ENCODE measurements at regions not wholly inside any gene's neighbourhood (a gene's known extent, or its start where the extent isn't known, plus 50 kb on each side); places are given as distances from the start of the nearest gene placed in this dataset.

DNA sequence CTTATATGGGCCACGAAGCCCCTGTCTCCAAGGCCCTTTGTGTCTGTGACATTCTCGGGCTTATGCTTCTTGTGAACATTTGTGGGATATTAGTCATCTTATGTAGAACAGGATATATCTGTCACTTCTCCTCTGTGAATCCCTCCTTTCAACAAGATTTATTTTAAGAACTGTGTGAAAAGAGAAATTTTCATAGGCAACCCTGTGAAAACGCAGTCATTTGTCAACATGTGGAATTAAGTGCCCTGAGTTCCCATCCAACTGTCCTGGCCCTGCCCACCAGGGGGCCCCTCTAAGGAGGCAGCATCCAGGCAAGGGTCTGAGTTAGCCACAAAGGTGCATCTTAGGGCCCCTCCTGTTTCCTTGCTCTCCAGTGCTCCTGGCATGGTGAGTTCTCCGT, 76.8 kb upstream of the CHRNA7 start:
- in situ Hi-C loops (cut with HindIII; ENCODE audit: low sequenced_read_pairs): no loop called here

DNA sequence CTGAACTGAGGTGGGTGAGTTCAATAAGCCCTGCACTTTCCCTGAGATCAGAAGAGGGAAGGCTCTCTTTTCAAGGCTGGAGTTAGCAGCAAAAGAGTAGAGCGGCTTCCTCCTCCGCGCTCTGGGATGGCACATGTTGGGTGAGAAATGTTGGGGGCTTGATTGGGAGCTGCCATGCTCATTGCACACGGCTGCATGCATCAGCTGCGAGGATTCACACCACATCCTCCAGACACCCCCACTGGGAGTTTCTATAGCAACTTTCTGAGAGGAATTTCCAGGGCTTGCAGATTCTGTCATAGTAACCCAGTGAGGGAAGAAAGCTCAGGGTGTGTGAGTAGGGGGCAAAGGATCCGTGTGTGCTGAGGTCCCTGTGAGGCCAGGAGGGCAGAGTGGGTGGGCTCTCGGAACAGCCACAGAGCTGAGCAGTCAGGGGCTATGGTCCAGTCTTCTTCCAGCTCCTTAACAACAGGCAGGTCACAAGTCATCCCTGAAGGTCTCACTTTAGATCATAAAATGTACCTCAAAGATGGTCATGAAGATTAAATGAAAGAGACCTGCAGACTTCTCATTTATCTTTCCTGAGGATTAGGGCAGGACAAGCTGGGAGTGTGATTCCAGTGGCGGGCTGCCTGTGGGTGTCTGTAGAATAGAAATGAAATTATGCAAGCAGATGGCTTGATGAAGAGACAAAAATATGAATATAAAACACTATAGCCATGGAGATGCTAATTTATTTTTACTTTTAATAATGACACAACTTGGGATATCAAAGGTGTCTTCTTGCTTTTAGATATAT, 75.7 kb upstream of the CHRNA7 start:
- in situ Hi-C loops (cut with HindIII; ENCODE audit: low sequenced_read_pairs): no loop called here

DNA sequence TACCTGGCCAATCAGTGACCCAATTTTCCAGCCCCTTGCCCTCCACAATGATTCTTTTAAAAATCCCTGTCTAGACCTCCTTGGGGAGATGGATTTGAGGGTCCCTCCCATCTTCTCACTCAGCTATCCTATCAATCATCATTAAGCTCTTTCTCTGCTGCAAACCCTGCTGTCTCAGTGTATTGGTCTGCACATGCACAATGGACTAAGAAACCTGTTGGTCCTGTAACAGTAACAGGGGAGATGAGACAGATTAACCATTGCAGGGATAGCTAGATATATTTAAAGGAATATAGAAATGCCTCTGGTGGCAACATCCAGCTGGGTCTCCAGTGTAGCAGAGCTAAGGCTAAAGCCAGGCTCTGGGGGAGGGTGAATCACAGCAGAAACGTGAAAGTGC, 74.6 kb upstream of the CHRNA7 start:
- in situ Hi-C loops (cut with HindIII; ENCODE audit: low sequenced_read_pairs): no loop called here

DNA sequence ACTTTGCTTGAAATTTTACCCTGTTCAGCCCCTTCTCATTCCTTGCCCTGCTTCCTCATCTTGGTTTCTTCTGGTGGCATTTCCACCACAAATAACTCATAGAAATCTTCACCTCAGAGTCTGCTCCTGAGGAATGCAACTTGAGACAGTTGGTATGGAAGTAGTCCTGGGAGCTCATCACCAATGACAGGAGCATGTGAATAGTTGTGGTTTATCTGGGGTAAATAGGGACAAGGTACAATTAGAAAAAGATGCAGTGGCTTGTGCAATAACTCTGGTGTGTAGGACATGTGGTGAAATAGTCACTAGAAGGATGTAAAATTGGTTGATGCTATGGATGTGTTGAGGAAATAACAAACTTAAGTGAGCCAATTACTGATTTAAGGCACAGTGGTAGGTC, 72.7 kb upstream of the CHRNA7 start:
- in situ Hi-C loops (cut with HindIII; ENCODE audit: low sequenced_read_pairs): no loop called here

DNA sequence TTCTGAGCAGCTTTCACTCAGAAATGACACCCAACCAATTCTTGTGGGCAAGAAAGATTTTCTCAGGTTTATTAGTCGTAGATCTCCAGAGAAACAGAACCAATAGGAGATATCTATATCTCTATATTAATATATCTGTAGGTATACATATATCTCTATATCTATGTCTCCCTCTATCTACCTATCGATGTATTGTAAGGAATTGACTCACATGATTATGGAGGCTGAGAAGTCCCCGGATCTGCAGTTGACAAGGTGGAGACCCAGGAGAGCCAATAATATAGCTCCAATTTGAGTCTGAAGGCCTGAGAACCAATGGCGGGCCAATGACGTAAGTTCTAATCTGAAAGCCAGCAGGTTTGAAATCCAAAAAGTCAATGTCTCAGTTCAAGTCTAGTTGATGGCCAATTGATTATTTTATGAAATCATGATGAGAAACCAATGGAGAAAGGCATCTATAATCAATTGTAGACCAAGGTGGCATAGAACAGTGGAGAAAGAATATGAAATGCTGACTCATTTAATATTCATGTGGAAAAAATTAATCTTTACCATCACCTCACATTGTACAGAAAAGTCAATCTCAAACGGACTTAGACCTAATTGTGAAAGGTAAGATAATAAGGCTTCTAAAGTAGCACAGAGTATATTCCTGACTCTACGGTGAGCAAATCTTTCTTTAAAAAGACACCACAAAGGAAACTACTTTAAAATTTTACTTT, 65.6 kb upstream of the CHRNA7 start:
- in situ Hi-C loops (cut with HindIII; ENCODE audit: low sequenced_read_pairs): no loop called here

DNA sequence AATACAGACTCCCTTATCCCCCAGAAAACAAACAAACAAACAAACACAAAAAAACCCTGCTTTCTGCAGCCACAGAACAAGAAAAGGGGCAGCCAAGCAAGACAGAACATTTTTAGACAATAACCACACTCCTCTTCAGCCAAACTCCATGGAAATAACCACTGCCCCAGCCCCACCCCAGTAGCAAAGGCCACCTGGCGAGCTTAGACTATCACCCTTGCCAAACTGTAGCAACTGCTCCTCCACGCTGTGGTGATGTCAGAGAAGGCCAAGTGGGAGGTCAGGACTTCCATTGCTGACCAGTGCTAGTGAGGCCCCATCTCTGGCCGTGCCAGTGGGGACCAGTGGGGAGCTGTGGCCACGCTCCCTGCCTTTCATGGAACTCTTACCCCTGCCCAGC, 60.3 kb upstream of the CHRNA7 start:
- in situ Hi-C loops (cut with HindIII; ENCODE audit: low sequenced_read_pairs): no loop called here

DNA sequence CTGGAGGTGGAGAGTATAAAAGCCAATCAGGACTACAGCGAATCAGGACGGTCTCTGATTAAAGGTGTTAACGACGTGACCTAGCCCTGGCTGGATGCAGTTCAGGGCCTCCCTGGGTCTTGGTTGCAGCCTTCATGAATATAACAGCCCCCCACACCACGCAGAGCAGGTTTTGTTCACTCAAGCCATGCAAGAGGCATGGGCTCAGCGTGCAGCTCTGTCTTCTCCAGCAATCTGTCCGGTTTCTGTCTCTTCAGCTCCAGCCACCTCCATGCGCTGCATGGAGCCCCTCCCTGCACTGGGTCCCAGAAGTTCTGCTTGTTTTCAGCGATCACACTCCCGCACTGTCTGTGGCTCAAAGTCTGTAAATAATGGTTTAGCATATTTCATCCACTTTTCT, 57.1 kb upstream of the CHRNA7 start:
- in situ Hi-C loops (cut with HindIII; ENCODE audit: low sequenced_read_pairs): no loop called here

DNA sequence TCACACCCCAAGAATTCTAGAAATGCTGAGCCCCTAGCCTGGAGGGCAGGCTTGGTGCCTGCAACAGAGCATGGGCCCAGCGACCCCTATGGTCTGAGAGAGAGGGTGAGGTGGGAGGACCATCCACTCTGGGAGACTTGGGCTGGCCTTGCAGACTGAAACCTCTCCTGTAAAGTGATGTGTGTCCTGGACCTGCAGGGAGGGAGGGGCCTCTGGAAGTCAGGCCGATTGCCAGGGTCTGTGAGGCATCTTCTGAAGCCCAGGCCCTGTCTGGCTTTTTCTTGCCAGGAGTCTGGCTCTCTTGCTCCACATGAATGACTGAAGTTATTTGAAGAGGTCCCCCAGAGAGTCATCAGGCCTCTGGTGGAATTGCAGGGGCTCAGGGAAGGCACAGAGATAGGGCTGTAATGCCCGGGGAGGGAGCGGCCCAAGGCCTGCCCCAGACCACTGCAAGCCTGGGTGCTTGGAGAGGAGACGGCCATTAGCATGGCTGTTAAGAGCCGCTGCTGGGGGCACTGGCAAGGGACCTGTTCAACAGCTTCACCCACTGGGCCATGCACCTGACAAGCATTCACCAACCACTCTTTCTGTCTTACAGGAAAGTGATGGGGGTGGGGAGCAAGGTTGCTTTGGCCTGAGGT, 56.0 kb upstream of the CHRNA7 start:
- in situ Hi-C loops (cut with HindIII; ENCODE audit: low sequenced_read_pairs): no loop called here

DNA sequence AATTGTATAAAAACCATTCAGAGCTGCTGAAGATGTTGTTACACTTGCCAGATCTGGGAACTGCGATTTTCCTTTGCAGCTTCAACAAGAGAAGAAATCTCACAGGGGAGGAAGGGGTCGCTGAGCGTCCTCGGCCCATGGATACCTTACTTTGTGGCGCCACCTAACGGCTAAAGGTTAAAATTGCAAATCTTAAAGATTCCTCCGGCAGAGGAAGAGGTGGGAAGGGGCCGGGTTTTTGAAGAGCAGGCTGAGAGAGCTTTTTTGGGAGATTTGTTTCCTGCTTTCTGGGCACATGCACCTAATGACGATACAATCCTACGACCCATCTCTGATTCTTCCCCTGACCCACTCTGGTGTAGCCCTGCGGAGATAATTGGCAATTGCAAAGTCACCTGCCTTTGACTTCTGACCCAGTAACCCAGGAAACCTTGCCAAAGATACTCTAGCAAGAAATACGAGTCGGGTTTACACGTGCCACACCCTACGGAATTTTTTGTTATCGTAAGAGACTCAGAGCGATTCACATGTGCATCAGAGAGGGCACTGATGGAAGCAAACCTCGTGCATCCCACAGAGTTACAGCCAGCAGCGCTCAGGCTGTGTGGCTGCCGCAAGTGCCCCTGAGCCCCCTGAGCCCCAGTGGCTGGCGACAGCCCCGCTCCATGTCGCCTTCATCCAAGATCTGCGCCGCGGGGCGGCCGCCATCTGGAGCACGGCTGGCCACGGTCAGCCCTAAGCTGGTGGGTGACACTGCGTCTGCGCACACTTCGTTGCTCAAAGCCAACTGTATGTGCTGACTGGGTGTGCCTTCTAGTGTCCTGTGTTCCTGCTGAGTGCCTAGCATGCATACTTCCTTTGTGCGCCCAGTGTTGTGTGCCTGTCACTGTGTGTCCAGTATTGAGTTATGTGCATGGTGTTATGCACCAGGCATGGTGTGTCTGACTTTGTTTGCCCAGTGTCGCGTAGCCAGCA, 55.2 kb upstream of the CHRNA7 start:
- in situ Hi-C loops (cut with HindIII; ENCODE audit: low sequenced_read_pairs): no loop called here

DNA sequence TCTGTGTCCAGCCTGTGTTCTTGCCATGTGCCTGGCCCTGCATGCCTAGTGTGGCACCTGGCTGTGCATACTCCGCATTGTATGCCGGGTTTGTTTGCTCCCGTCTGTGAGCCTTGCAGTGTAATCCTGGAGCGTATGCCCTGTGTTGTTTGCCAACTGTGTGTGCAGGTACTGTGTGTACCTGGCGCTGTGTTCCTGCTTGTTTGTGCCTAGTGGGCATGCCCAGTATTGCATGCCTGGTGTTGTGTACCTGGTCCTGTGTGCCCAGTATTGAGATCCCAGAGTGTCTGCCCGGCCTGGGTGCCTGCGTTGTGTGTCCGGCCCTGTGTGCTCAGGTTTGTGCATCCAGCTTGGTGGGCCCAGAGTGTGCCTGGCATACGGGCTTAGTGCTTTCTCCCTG, 54.5 kb upstream of the CHRNA7 start:
- in situ Hi-C loops (cut with HindIII; ENCODE audit: low sequenced_read_pairs): no loop called here

DNA sequence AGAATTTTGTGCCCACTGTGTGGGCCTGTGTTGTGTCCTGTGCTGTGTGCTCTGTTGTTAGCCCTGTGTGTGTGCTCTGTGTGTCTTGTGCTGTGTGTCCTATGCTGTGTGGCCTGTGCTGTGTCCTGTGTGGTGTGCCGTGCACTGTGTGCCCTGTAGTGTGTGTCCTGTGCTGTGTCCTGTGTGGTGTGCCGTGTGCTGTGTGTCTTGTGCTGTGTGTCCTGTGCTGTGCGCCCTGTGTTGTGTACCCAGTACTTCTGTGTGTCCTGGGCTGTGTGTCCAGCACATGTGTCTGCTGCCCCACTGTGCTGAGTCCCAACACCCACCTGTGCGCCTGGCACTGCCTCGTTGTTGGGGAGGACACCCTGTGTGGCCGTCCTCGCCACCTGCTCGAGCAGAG, 53.2 kb upstream of the CHRNA7 start:
- in situ Hi-C loops (cut with HindIII; ENCODE audit: low sequenced_read_pairs): no loop called here

DNA sequence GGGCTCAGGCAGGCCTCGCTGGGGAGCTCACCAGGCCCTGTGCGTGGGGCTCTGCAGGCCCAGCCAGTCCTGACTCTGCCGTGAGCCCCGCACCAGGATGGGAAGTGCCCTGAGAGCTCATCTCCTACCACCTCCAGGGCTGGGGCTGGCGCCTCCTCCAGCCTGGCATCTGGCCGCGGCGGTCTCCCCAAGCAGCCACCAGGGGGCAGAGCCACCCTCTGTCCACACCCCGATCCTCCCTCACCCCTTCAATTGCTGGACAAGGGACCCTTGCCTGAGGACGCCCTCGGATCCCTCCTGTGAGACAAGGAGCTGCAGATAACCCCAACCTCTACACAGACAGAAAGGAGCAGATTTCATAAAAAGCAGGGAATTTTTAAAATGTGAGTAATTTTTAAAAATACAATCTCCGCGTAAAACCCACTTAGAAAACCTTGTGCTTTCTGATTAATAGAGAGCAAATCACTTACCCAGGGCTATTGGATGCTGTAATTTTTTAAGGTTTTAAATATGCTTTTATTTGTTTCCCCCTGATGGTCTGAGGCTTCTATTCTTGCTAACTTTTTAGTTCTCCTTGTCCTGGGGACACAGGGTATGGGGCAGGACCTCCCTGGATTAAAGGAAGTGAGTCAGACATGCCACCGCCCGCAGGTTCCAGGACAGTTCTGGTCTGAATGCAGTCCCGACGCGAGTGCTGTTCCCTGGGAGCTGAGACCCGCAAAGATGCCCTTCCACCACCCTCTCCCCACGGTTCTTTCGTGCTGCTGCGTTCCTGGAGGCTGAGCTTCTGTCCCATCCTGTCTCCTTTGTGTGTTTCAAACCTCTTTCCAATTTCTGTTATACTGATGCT, 52.3 kb upstream of the CHRNA7 start:
- in situ Hi-C loops (cut with HindIII; ENCODE audit: low sequenced_read_pairs): no loop called here
